GM12878 (cell line): ENCODE measurements at regions not wholly inside any gene's neighbourhood (a gene's known extent, or its start where the extent isn't known, plus 50 kb on each side); places are given as distances from the start of the nearest gene placed in this dataset.

ENCODE experiments used
- ATAC-seq: fragments of 200-7000 bp; cut with Tn5 transposase; 3 replicates; pipeline ENCODE4 v1.9.1; 2020; ENCODE audit warnings: mild to moderate bottlenecking, moderate library complexity
- BruUV-seq: library from RNA; stranded (reverse); fragments of 400-500 nt; replicated peaks from 2 replicates; lab custom pipeline; 2021; lab: Mats Ljungman, UMichigan
- CTCF ChIA-PET: fragments of 300-600 bp; sonication (Branson Sonifier 250); formaldehyde crosslinking; extraction: SDS; loops from one replicate; lab custom pipeline; 2021; ENCODE audit warnings: inconsistent platforms; lab: Yijun Ruan, JAX
- POLR2A ChIA-PET: fragments of 350-600 bp; formaldehyde crosslinking; extraction: SDS; loops from one replicate; lab custom pipeline; 2021; ENCODE audit warnings: inconsistent platforms; lab: Charles Lee
- RAD21 ChIA-PET: fragments of 300-600 bp; sonication (Branson Sonifier 250); formaldehyde crosslinking; loops from one replicate; lab custom pipeline; 2023; ENCODE audit warnings: antibody characterized with exemption; ENCODE audit not compliant: unreplicated experiment; lab: Charles Lee
- SMC1A ChIA-PET: fragments of 300-600 bp; sonication (Branson Sonifier 250); formaldehyde crosslinking; loops from one replicate; lab custom pipeline; 2023; ENCODE audit not compliant: unreplicated experiment, uncharacterized antibody; lab: Charles Lee
- DNase-seq: peaks from one replicate; pipeline ENCODE4 v3.0.0-alpha.2; 2011; ENCODE audit warnings: low read depth, low spot score
- FAIRE-seq: peaks from 3 replicates; lab custom pipeline; 2011; peaks lifted over from hg19 to GRCh38; lab: Jason Lieb, UNC
- H2AFZ ChIP-seq: 2 replicates; pipeline ENCODE4 v1.6.0; 2011; ENCODE audit warnings: low read depth, low read length, control low read depth; ENCODE audit not compliant: control insufficient read depth
- H3K27ac ChIP-seq: 2 replicates; pipeline ENCODE4 v1.5.1; 2011; ENCODE audit warnings: control low read depth; ENCODE audit not compliant: control insufficient read depth, insufficient read depth
- H3K27me3 ChIP-seq, 2 experiments: replicated peaks in 1 of 2; 2 replicates each; pipeline versions ENCODE4 v1.6.0 to v1.6.1; 2011; ENCODE audit warnings: low read length in 1 of 2; ENCODE audit not compliant: control insufficient read depth in 2 of 2, insufficient read depth in 2 of 2
- H3K36me3 ChIP-seq, 2 experiments: 2 replicates each; pipeline ENCODE4 v1.5.1; 2011; ENCODE audit warnings: low read length in 1 of 2; ENCODE audit not compliant: control insufficient read depth in 2 of 2, insufficient read depth in 2 of 2
- H3K4me1 ChIP-seq: 2 replicates; pipeline ENCODE4 v1.6.1; 2011; ENCODE audit warnings: mild to moderate bottlenecking, low read length, moderate library complexity, mixed read lengths; ENCODE audit not compliant: control insufficient read depth, insufficient read depth
- H3K4me2 ChIP-seq: 2 replicates; pipeline ENCODE4 v1.6.0; 2011; ENCODE audit warnings: control low read depth; ENCODE audit not compliant: control insufficient read depth, insufficient read depth
- H3K4me3 ChIP-seq: fragments of 200-600 bp; sonication (generic); 2 replicates; pipeline ENCODE4 v1.5.1; 2016
- H3K79me2 ChIP-seq: 2 replicates; pipeline ENCODE4 v1.6.0; 2011; ENCODE audit warnings: low read length; ENCODE audit not compliant: control insufficient read depth, insufficient read depth
- H3K9ac ChIP-seq: 2 replicates; pipeline ENCODE4 v1.8.0; 2011; ENCODE audit warnings: low read length, control low read depth, mixed read lengths; ENCODE audit not compliant: control insufficient read depth, insufficient read depth
- H3K9me3 ChIP-seq: replicated peaks from 3 replicates; pipeline ENCODE4 v1.5.1; 2011; ENCODE audit warnings: mild to moderate bottlenecking, low read length; ENCODE audit not compliant: control insufficient read depth, insufficient read depth
- H4K20me1 ChIP-seq: 2 replicates; pipeline ENCODE4 v1.6.0; 2011; ENCODE audit not compliant: control insufficient read depth, insufficient read depth
- ESRRA ChIP-seq: IDR thresholded peaks from 2 replicates; pipeline ENCODE4 v1.6.1; 2012; ENCODE audit warnings: mild to moderate bottlenecking, low read length, improper control_type of control experiment
- FOS ChIP-seq: IDR thresholded peaks from 3 replicates; pipeline ENCODE4 v1.6.1; 2011; ENCODE audit warnings: borderline replicate concordance; ENCODE audit not compliant: insufficient read length; ENCODE audit errors: extremely low read depth
- HDAC6 ChIP-seq: fragments of 200-600 bp; sonication (generic); IDR thresholded peaks from one replicate; pipeline ENCODE4 v1.8.0; 2017; ENCODE audit warnings: antibody characterized with exemption; ENCODE audit not compliant: unreplicated experiment
- IKZF1 ChIP-seq: fragments of 450-650 bp; conservative IDR thresholded peaks from 2 replicates; pipeline ENCODE4 v1.6.1; 2017; ENCODE audit warnings: antibody characterized with exemption, mild to moderate bottlenecking
- MXI1 ChIP-seq: fragments of 150-350 bp; IDR thresholded peaks from 2 replicates; pipeline ENCODE4 v1.6.1; 2011; ENCODE audit warnings: low read depth, mild to moderate bottlenecking, inconsistent platforms, low read length, improper control_type of control experiment
- RUNX3 ChIP-seq: IDR thresholded peaks from 2 replicates; pipeline ENCODE4 v1.6.1; 2012; ENCODE audit warnings: low read length, inconsistent platforms
- SMARCA5 ChIP-seq: fragments of 450-650 bp; IDR thresholded peaks from 2 replicates; pipeline ENCODE4 v1.6.1; 2017; ENCODE audit warnings: mild to moderate bottlenecking
- SRF ChIP-seq, 2 experiments: IDR thresholded peaks; 2 replicates each; pipeline ENCODE4 v1.6.1; 2011; ENCODE audit warnings: low read depth in 2 of 2, low read length in 2 of 2, mild to moderate bottlenecking in 1 of 2, moderate library complexity in 1 of 2
- SUZ12 ChIP-seq: fragments of 200-600 bp; sonication (generic); IDR thresholded peaks from one replicate; pipeline ENCODE4 v1.6.1; 2018; ENCODE audit warnings: antibody characterized with exemption, mild to moderate bottlenecking; ENCODE audit not compliant: unreplicated experiment
- ZNF24 ChIP-seq: fragments of 450-650 bp; IDR thresholded peaks from 2 replicates; pipeline ENCODE4 v1.6.1; 2017; ENCODE audit warnings: antibody characterized with exemption, mild to moderate bottlenecking
- ZNF274 ChIP-seq: IDR thresholded peaks from one replicate; pipeline ENCODE4 v1.8.0; 2011; ENCODE audit not compliant: insufficient read length, insufficient read depth
- WGBS: methylation state at CpG from one replicate; pipeline ENCODE4 v1.1.6; 2016; ENCODE audit warnings: low lambda C conversion rate; ENCODE audit not compliant: insufficient replicate concordance, insufficient coverage; ENCODE audit errors: missing lambda C conversion rate; 5-methylcytosine and 5-hydroxymethylcytosine counted together
- in situ Hi-C: fragments of 300-500 bp; cut with MboI; formaldehyde crosslinking; loops from 9 replicates; pipeline ENCODE4 v1.14.3; 2018; ENCODE audit warnings: mixed read lengths
- intact Hi-C: fragments of 100-400 bp; cut with micrococcal nuclease; formaldehyde crosslinking; loops from one replicate; pipeline ENCODE4 v1.14.2; 2022; ENCODE audit not compliant: unreplicated experiment
- TF ChIP-seq, protein P1 (sequence below): fragments of 450-650 bp; IDR thresholded peaks from 2 replicates; pipeline ENCODE4 v1.6.1; 2017; ENCODE audit warnings: borderline replicate concordance
- TF ChIP-seq, protein P2 (sequence below): fragments of 450-650 bp; IDR thresholded peaks from 2 replicates; pipeline ENCODE4 v1.6.1; 2017; ENCODE audit warnings: low read depth, mild to moderate bottlenecking, moderate library complexity
- TF ChIP-seq, protein P3 (sequence below): fragments of 150-350 bp; IDR thresholded peaks from 2 replicates; pipeline ENCODE4 v1.6.1; 2014; ENCODE audit warnings: mild to moderate bottlenecking, low read depth, low read length
- TF ChIP-seq, protein P4 (sequence below): fragments of 450-650 bp; IDR thresholded peaks from 2 replicates; pipeline ENCODE4 v1.6.1; 2018; ENCODE audit warnings: mild to moderate bottlenecking, low read depth, moderate library complexity; ENCODE audit not compliant: partially characterized antibody
- TF ChIP-seq, protein P5 (sequence below): IDR thresholded peaks from 2 replicates; pipeline ENCODE4 v1.6.1; 2012; ENCODE audit warnings: low read depth, low read length, improper control_type of control experiment

DNA sequence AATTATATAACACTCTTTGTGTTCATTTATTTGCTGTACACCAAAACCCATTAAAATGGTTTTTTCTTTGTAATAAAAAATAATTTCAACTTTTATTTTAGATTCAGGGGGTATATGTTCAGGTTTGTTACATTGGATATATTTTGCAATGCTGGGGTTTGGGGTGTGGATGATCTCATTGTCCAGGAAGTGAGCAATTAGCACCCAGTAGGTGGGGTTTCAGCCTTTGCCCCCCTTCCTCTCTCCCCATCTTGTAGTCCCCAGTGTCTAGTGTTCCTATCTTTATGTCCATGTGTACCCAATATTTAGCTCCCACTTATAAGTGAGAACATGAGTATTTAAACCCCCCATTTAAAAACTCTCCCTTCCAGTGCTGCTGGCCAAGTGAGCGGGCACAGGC is 184.6 kb downstream of the RHOU start:
- Histone ChIP-seq H3K36me3 (no peaks in the 10 kb centered on the region), H2AFZ (no peak overlapping the region), H3K9me3 (no peaks in the 10 kb centered on the region), H3K79me2 (no peaks in the 10 kb centered on the region), H4K20me1 (no peaks in the 10 kb centered on the region), H3K9ac (no peak overlapping the region), H3K27ac (no peak overlapping the region), H3K4me2 (no peak overlapping the region), H3K27me3 (peaks cover 0 to 2% of the 10 kb centered on the region in 2 experiments; a peak in 1 of 4 replicates), H3K4me1 (no peaks in the 10 kb centered on the region), H3K4me3 (no peak overlapping the region)
- intact Hi-C loops: no loop called here
- ChIA-PET SMC1A (no interaction called here), RAD21 (no interaction called here), POLR2A (no interaction called here), CTCF (no interaction called here)
- in situ Hi-C loops: no loop called here
- FAIRE-seq: no peak
- no peak for ATAC-seq
- TF ChIP-seq, protein P1, sequence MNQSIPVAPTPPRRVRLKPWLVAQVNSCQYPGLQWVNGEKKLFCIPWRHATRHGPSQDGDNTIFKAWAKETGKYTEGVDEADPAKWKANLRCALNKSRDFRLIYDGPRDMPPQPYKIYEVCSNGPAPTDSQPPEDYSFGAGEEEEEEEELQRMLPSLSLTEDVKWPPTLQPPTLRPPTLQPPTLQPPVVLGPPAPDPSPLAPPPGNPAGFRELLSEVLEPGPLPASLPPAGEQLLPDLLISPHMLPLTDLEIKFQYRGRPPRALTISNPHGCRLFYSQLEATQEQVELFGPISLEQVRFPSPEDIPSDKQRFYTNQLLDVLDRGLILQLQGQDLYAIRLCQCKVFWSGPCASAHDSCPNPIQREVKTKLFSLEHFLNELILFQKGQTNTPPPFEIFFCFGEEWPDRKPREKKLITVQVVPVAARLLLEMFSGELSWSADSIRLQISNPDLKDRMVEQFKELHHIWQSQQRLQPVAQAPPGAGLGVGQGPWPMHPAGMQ: no peak
- TF ChIP-seq RUNX3 (no peak), ZNF24 (no peak), SMARCA5 (no peak), HDAC6 (no peak), SUZ12 (no peak), MXI1 (no peak), FOS (no peak), SRF (IDR thresholded peaks at IDR 0.05; ENCODE audit: low read depth in 2 of 2, low read length in 2 of 2) (no peak), IKZF1 (no peak), ESRRA (no peak), ZNF274 (no peak)
- TF ChIP-seq, protein P2, sequence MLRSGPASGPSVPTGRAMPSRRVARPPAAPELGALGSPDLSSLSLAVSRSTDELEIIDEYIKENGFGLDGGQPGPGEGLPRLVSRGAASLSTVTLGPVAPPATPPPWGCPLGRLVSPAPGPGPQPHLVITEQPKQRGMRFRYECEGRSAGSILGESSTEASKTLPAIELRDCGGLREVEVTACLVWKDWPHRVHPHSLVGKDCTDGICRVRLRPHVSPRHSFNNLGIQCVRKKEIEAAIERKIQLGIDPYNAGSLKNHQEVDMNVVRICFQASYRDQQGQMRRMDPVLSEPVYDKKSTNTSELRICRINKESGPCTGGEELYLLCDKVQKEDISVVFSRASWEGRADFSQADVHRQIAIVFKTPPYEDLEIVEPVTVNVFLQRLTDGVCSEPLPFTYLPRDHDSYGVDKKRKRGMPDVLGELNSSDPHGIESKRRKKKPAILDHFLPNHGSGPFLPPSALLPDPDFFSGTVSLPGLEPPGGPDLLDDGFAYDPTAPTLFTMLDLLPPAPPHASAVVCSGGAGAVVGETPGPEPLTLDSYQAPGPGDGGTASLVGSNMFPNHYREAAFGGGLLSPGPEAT: no peak
- TF ChIP-seq, protein P3, sequence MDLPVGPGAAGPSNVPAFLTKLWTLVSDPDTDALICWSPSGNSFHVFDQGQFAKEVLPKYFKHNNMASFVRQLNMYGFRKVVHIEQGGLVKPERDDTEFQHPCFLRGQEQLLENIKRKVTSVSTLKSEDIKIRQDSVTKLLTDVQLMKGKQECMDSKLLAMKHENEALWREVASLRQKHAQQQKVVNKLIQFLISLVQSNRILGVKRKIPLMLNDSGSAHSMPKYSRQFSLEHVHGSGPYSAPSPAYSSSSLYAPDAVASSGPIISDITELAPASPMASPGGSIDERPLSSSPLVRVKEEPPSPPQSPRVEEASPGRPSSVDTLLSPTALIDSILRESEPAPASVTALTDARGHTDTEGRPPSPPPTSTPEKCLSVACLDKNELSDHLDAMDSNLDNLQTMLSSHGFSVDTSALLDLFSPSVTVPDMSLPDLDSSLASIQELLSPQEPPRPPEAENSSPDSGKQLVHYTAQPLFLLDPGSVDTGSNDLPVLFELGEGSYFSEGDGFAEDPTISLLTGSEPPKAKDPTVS: no peak
- TF ChIP-seq, protein P4, sequence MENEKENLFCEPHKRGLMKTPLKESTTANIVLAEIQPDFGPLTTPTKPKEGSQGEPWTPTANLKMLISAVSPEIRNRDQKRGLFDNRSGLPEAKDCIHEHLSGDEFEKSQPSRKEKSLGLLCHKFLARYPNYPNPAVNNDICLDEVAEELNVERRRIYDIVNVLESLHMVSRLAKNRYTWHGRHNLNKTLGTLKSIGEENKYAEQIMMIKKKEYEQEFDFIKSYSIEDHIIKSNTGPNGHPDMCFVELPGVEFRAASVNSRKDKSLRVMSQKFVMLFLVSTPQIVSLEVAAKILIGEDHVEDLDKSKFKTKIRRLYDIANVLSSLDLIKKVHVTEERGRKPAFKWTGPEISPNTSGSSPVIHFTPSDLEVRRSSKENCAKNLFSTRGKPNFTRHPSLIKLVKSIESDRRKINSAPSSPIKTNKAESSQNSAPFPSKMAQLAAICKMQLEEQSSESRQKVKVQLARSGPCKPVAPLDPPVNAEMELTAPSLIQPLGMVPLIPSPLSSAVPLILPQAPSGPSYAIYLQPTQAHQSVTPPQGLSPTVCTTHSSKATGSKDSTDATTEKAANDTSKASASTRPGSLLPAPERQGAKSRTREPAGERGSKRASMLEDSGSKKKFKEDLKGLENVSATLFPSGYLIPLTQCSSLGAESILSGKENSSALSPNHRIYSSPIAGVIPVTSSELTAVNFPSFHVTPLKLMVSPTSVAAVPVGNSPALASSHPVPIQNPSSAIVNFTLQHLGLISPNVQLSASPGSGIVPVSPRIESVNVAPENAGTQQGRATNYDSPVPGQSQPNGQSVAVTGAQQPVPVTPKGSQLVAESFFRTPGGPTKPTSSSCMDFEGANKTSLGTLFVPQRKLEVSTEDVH: no peak
- TF ChIP-seq, protein P5, sequence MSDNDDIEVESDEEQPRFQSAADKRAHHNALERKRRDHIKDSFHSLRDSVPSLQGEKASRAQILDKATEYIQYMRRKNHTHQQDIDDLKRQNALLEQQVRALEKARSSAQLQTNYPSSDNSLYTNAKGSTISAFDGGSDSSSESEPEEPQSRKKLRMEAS: no peak
- DNase-seq: no peak
- WGBS: 100% methylated on average over 1 of the region's 1 CpG
- BruUV-seq: no TSS peak
